GM19395 (cell line): ENCODE measurements at regions not wholly inside any gene's neighbourhood (a gene's known extent, or its start where the extent isn't known, plus 50 kb on each side); places are given as distances from the start of the nearest gene placed in this dataset.

Source experiments
- ATAC-seq: cut with Tn5 transposase; IDR thresholded peaks from one replicate; pipeline ENCODE4 v1.9.1; 2021; ENCODE audit warnings: mild to moderate bottlenecking, moderate library complexity; ENCODE audit not compliant: unreplicated experiment

DNA sequence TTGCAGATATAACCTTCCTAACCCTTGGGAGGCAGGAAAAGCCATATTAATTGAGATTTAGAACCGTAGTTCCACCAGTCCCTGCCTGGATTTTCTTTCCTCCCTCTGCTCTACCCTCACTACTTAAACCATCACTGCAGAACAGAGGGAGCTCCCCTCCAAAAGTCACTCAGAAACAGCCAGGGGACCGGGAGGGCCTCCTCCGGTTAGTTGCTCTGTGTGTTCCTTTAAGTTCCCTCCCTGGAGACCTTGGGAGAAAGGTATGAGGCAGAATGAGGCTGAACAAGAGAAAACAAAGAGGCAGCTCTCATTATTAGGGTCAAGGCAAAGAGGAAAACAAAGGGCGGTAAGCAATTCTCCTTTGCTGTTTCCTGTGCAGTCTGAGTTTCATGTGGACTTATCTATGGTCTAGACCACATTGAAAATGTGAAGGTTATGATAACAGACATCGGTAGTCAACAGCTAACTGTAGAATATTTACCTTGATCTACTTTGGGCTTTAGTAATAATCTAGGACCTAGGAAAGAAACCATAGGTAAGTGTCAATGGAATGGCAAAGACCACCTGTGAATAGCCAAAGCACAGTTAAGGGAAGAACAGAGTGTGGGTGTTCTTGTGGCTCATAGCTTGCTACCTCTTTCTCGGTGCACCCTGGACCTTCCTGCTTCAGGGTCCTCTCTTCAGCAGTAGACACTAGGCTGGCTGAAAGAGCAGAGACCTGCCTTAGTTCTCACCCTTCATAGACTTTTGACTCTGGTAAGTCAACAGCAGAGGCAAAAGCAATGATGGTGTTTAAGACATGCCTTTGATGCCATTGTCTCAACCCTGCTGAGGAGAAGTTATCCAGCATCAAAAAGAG is 250.9 kb upstream of the CITED2 start:
- no peak for ATAC-seq

- no peak for ATAC-seq
These were observed 248.9 kb upstream of the CITED2 start for GRCh38 chr6:139623372-139623771.

- ATAC-seq = no peak
These were observed 239.0 kb upstream of the CITED2 start for GRCh38 chr6:139613496-139613895.

DNA sequence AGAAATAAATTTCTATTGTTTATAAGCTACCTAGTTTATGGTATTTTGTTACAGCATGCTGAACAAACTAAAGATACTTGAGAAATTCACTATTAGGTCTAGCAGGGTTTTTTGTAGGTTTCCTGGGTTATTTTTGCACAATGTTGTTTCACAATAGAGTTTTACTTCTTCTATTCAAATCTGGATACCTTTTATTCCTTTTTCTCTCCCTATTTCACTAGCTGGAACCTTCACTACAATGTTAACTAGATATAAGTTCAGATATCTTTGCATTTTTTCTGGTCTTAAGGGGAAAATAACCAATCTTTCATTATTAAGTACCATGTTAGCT is 237.7 kb upstream of the CITED2 start:
- no peak for ATAC-seq

- ATAC-seq = no peak
These were observed 237.1 kb upstream of the CITED2 start for GRCh38 chr6:139611327-139612134.

DNA sequence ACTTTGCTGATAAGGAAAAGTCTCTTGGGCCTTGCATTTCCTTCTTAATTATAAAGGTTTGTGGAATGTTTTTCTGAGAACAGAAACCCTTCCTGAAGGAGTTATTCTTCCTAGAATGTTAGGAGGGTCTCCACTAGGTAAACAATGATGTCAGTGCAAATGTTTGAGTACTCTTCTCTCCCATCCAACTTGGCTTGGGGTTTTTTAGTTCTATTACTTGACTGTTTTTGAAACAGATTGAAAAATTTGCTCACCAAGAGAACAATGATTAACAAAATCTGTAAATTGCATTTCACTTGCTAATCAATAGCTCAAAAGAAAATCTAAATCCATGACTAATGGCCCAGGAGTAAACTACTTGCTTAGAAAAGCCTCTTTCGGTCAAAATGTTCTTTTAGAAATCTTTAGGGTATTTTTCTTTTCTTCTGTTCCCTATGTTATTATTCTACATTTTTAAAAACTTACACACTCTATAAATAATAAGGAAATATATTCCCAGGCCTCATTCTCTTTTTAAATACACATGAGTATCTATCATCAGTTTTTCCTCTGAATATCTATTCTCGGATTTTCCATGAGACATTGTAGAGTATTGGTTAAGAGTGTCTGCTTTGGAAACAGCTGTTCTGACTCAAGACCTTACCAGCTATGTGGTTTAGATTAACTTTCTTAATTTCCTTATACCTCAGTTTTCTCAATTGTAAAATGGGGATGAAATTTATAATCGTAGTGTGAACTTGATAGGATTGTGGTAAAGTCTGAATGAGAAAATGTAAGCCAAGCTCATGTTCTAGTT is 234.2 kb upstream of the CITED2 start:
- ATAC-seq = no peak

- no peak for ATAC-seq
These were observed 230.9 kb upstream of the CITED2 start for GRCh38 chr6:139605350-139605749.

DNA sequence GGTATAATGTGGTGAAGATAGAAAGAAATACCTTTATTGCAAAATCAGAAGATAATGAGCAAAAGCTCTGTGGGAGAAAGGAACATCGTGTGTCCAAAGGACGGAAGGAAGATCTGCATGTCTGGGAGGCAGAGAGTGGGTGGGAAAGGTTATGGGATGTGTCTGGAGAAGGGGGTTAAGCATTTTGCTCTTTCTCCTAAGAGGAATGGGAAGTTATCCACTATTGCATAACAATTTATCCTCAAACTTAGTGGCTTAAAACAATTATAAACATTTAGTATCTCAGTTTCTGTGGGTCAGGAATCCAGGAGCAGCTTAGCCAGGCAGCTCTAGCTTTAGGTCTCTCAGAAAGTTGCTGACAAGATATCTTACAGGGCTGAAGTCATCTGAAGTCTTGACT is 229.1 kb upstream of the CITED2 start:
- no peak for ATAC-seq

- no peak for ATAC-seq
These were observed 228.1 kb upstream of the CITED2 start for GRCh38 chr6:139602577-139602976.

DNA sequence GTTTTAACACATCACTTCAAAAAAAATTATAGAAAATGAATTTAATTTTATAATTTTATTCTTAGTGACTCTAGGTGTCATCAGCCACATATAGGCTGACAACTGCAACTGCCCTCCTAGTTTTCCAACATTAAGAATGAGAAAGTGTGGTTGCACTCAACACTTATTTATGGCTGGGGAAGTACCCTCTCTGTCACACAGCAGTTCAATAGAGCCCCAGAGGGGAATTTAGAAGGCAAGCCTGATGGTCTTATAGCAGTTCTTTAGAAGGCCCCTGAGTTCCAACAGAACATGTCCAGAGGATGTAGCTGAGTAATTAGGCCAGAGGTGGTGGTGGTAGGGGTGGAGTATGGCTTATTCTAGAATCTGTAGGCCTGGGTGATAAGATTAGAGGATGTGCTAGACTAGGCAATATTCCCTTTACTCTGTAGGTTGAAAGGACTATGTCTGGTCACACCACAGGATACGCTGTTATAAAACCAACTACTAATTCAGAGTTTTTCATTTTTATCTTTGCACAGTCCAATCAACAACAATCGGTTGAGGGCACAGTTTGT is 226.5 kb upstream of the CITED2 start:
- ATAC-seq = peak; percentile 96

GRCh38 chr6:139600343-139600742 is 225.9 kb upstream of the CITED2 start:
- ATAC-seq = peak; percentile 3

DNA sequence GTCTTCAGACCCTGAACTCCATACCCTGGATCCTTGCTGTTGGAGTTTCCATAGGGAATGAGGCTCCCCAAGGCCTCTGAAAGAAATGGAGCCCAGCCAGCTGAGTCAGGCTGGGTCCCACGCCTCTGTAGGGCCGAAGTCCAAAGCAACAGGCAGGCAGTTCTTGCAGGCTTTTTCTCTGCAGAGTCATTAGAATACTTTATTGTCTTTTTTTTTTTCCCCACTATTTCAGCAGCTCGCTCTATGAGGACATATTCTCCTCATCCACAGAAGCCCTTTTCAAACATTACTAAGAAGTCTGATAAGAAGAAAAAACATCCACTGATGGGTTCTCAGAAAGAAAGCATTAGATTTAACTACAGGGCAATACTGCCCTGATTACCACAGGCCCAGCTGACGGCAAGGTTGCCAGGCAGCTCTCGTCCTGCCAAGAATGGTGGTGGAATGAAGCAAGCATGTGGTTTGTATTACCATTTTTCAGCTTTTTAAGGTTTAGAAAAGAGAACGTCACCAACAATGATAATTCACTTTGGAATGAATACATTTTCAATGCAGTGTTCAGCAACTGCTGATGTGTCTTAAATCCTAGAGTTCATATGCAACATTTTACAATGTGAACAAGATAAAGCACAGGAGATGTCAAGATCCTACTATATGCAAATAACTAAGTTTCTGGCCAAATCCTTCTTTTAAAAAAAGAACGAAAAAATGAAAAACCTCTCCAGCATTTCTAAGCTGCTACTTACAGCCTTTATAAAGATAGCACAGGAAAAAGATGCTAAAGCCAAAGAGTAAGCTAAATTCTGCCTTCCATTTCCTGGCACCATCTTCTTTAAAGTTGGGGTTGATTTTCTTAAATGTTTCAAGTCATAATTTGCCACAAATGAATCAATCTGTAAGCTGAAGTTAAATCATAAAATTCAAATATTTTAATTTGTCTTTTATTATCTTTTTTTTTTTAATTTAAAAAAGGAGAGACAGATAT is 223.6 kb upstream of the CITED2 start:
- no peak for ATAC-seq

DNA sequence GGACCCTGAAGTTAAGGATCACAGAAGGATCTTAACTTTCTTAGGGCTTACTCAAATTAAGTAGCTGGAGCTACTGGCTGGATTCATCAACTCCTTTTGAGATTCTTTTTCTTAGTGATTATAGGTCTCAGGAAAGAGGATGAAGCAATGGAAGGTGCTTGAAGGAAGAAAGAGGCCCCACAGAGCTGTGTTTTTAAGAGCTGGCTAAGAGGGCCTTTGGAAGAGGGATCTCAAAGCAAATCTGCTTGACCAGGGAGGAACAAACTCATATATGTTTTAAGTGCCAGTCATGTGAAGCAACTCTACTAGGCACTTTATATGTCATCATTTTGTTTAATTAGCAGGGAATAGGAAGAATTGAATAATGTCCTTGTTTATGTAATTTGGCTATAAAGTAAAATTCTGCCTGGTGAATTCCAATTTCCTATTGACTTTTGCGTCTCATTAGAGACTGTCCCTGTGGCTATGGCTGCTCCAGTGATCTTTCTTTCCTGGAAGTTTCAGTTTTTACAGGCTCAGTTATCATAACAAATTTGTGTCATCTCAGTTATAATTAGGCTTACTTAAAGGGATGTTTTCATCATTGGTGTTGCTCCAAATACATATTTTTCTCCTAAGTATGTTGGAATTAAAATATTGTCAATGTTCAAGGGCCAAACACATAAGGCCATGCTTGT is 222.8 kb upstream of the CITED2 start:
- ATAC-seq = no peak

- ATAC-seq = no peak
These were observed 220.7 kb upstream of the CITED2 start for GRCh38 chr6:139595183-139595582.

DNA sequence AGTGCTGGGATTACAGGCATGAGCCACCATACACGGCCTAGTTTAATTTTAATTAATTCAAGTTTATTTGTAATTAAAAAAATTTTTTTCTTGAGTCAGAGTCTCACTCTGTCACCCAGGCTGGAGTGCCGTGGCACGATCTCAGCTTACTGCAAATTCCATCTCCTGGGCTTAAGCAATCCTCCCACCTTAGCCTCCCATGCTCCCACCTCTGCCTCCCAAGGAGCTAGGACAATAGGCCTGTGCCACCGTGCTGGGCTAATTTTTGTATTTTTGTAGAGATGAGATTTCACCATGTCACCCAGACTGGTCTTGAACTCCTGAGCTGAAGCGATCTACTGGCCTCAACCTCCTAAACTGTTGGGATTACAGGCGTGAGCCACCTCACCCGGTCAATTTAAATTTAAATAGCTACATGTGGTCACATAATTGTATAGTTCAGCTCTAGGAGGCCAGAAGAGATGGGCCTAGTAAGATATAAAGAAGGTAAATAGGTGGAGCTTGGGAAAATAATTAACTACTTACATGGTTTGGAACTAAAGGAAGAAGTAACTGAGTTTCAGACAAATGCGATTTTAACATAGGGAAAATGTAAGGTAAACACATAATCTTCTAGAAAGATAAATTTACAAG is 220.0 kb upstream of the CITED2 start:
- ATAC-seq = no peak

DNA sequence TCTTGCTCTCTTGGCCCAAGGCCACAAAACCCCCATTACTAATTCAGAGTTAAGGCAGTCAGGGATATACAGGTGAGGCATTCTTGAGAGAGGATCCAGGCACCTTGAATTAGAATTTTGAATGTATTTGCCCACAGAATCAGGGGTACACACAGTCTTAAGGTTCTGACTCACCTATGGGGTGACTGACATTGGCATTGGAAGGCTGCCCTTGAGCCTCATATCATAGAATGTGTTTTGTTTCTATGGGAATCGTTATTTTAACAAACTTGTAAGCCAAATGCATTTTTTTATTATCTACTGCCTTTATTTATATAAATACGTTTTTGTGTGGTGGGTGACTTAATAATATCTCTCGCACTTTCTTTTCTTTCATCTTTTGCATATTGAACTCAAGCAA is 218.6 kb upstream of the CITED2 start:
- no peak for ATAC-seq

DNA sequence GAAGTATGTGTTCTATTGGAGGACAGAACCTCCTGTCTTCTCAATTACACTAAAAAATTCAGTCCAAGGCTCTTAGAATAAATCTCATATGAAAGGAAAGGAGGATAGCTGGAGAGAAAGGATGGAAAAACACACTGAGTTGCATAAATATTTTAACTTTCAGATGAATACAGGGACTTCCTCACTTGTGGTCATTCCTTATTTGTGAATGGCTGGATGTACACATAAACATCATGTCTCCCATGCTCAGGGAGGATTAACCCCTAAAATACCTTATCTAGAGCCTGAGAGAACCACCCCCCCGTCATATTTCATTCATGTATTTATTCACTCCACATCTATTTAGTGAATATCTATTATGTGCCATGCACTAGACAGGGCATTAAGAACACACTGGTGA is 217.6 kb upstream of the CITED2 start:
- no peak for ATAC-seq

DNA sequence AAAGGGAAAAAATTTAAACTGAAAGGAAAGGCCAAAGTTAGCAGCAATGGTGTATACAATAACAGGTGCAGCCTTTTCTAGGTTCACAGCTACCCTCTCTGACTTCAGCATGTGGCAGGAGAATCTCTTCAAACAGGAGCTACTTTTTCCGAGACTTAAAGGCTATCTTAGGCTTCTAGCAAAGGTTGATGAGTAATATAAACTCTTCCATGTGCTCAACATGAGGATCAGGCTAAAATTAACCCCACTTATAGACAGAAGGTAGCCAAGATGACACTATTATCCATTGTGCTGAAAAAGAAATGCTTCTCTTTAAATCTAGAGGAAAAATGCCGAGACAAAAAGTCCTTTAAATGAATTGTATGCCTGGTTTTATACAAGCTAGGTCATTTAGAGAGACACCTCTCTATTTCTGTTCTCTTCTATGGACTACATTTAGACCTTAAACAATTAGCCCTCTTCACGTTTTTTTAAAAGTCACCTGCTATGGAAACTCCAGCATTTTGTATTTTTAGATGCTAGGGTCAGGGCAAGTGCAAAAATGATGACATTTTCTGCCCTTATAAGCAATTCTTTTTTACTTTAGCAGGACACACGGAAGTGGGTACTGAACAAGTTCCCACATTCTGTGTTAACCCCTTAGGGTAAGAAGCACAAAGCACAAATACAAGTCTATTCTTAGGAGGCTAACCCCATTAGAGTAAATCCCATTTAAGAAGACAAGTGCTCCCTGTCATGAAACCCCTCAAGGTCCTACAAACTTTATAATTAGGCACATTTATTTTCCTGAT is 216.8 kb upstream of the CITED2 start:
- no peak for ATAC-seq
